DMS79 (cell line): ENCODE measurements at regions not wholly inside any gene's neighbourhood (a gene's known extent, or its start where the extent isn't known, plus 50 kb on each side); places are given as distances from the start of the nearest gene placed in this dataset.

ENCODE experiments used
- DNase-seq: peaks from one replicate; lab custom pipeline; 2025; lab: John Stamatoyannopoulos, UW

- DNase-seq, result no peak
These were observed 49.9 kb upstream of the ATP2B2 start for GRCh38 chr3:10555263-10555662.

DNA sequence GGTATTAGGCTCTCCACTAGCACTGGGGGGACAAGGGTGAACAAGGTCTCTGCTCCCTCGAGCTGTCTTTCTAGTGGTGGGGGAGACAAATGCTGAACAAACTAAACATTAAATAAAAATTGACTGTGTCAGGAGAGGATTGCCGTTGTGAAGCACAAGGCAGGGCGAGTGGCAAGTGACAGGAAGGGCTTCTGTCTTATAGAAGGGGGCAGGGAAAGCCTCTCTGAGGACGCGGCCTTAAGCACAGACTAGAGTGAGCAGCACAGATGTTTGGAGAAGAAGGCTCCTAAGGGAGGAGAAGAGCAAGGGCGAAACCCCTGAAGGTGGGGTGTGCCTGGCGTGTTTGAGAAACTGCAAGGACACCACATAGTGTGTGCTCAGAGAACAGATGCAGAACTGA is 50.9 kb upstream of the ATP2B2 start:
- no peak for DNase-seq

DNA sequence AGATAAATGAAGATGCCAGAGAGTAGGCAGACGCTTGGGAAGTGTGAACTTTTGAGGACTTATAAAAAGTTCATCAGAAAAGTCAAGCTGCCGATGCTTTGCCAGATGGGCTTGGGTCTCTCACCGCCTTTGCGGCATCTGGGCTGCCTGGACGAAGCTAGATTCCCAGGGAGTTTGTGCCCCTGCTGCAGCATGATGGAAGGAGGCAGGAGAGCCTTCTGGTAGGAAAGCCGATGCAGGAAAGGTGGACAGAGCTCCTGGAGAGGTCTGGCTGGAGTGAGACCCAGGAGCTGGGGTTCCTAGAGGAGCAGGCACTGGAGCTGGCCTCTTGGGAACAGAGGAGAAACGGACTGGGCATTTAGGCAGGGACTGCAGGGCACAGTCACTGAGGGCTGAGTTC is 51.9 kb upstream of the ATP2B2 start:
- no peak for DNase-seq

DNA sequence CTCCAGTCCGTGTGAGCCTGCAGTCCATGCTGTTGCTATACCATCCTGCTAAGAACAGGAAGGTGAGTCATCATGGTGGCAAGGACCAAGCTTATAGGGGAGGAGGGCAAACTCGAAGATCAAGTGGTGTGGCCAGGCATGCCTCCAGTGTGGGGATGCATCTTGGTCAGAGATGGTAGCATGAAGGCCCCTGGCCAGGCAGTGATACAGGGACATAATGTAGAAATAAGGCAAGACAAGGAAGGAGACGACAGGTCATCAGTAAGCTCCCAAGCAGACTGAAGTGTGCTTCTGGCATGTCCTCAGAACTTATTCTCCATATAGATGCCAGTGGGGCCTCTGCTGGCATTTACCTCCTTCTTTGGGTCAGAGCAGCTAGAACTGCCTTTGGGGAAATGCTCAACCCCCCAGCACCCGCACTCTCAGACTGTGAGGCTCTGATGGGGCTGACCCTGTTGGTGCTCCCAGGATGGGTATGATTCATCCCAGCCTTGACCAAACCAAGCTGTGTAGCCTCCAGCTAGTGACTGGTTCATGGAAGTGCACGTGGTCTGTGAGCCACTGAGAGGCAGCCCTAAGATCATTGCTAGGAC is 52.5 kb upstream of the ATP2B2 start:
- no peak for DNase-seq

DNA sequence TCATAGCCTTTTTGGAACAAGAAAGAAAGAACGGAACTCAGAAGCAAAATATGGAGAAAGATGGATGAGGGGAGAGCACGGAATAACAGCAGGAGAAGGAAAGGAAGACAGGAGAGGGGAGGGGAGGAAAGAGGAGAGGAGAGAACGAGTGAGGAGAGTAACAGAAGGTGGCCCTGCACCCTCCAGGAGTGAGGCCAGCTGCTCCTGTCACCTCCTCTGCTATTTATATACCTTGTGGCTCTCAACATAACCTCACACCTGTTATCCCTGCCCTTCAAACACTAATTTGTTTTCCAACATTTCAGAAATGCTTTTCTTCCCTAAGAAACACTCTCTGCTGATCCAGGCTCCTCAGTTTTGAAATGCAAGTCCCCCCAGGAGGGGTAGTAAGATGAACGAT is 53.4 kb upstream of the ATP2B2 start:
- DNase-seq, result no peak

DNA sequence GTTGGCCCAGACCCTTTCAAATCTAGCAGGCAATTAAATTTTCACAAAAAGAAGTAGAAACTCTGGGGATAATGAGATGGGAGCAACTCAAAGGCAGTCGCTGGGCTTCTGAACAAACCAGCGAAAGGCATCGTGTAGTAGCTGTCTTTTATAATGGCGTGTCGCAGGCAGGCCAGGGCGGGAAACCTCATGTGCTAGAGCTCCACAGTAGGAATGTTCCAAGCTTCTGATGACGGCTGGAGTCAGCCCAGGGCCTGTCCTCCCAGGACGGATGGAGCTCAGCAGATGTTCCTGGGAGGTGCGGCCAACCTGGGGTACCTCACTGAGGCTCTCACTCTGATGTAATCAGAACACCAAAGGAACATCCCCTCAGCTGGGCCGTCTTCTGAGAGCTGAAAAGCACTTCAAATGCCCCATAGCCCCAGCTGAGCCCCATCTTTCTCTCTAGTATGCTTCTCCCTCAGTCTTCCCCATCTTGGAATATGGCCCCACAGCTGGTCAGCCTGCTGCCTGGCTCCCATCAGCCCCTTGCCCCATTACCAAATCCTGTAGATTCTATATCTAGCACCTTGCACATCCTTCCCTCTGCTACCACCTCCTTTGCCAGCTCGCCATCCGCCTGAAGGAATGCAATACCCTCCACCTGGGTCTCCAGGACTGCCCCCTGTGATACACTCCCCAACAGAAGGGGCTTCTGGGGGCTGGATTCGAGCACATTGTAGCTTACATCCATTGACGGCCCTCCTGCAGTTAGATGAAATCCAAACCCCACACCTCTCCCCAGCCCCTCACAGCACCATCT is 54.9 kb upstream of the ATP2B2 start:
- no peak for DNase-seq

- DNase-seq, result no peak
These were observed 56.0 kb upstream of the ATP2B2 start for GRCh38 chr3:10561162-10561945.

DNA sequence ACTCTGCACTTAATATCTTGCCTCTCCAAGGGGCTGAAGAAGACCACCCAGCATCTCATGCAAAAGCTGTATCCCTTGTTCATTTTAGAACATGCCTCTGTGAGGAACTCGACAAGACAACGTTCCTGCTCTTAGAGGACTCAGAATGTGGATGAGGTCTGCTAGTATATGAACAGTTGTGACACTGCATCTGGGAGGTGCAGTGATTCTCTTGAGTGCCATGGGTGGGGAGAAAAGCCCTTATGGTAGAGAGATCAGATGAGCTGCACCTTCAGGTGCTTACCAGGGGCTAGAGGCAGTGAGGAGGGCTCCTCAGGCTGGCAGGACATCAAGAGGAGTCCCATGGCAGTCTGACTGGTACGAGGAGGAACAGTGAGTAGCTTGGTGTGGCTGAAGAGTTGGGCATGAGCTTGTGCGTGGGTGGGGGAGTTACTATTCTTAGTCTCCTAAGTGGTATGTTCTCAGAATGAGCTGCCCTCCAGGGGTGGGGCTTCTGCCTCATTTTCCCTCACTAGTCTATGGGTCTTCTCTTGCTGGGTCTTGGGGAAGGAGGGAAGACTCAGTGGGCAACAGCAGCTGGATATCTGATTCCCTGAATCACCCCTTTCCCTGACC is 56.7 kb upstream of the ATP2B2 start:
- no peak for DNase-seq

DNA sequence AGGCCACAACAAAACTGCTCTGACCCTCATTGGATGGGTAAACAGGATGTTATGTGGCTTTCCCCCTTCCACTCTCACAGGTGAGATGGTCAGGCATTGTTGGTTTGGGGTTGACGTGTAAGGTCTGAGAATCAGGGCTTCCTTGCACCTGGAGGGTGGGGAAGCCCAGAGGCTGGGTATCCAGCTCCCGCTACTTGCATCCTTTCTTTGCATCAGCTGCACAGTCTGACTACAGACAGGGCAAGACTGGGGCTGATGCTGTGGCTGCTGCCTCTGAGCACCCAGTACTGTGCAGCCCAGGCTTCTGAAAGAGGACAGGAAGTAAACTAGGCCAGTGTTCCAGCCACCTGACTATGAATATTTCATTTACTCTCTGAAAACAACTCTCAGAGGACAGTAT is 58.0 kb upstream of the ATP2B2 start:
- no peak for DNase-seq

GRCh38 chr3:10565814-10566213 is 60.4 kb upstream of the ATP2B2 start:
- no peak for DNase-seq

- DNase-seq, result no peak
These were observed 61.1 kb upstream of the ATP2B2 start for GRCh38 chr3:10566451-10566850.

- DNase-seq, result no peak
These were observed 63.2 kb upstream of the ATP2B2 start for GRCh38 chr3:10568549-10568948.

DNA sequence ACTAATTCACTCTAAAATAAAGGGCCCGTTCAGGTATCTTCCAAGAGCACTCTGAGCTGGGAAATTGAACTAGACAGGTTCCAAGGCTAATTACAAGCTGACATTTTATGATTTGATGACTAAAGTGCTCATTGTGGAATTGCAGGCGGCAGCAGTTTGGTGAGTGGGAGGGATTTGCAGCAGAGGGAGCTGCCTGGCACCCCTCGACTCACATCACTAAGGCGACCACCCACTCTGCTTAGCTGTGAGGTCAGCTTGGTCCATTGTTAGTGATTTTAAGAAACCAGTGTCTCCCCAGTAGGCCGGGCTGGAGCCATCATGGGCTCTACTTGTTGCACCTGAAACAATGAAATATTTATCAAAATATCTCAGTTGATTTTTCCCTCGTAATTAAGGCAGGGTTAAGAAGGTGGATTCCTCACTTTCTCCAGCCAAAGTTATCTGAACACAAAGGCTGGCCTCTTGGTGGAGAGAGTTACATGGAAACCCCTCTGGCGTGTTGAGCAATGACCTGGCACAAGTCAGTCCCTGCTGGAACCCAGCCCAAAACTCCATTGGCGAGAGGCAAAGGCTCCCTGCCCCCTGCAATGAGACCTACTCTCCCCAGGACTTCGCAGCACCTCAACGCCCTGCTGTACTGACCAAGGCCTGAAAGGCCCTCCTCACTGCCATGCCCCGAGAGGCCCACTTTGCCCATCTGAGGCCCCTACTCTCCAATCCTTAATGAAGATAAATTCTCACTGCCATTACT is 65.0 kb upstream of the ATP2B2 start:
- DNase-seq, result no peak

- DNase-seq, result no peak
These were observed 68.8 kb upstream of the ATP2B2 start for GRCh38 chr3:10574101-10574620.

DNA sequence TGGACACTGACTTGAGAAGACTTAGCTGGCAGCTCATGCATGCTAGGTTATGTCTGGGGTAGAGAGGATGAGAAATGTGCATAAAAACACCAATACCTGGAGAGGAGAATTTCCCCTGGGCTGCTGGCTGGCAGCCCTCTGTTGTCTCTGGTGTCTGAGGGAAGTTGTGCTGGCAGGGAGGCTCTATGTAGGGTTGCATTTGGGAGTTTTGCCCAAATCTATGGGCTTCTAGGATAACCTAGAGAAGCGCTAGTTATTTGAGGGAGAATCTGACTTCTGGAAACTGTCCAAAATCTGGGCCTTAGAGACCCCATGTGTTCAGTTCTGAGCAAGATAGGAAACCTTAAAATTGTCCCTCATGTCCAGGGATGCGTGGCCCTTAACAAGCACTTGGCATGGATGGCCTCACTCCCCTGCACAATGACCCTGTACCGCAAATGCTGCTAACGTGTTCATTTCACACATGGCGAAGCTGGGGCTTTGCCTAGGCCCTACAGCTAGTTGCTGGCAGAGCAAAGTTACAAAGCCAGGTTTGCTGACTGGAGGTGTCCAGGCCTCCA is 70.3 kb upstream of the ATP2B2 start:
- no peak for DNase-seq

DNA sequence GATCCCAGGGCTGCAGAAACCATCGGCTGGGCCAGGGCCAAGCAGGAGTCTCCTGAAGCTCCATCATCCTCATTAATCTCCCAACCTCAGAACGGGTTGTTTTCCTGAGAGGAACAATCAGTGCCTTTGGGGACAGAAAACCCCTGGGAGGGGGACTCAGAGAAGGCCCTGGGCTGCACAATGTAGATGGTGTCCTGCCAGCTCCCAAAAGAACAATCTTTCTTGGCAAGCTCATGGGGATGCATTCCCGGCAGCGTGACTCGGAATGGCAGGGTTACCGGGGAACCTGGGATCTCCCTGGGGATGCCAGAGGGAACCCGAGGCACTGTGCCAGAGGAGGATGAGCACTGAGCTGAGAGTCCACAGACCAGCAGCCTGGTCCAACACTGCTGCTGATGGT is 72.1 kb upstream of the ATP2B2 start:
- DNase-seq, result no peak

DNA sequence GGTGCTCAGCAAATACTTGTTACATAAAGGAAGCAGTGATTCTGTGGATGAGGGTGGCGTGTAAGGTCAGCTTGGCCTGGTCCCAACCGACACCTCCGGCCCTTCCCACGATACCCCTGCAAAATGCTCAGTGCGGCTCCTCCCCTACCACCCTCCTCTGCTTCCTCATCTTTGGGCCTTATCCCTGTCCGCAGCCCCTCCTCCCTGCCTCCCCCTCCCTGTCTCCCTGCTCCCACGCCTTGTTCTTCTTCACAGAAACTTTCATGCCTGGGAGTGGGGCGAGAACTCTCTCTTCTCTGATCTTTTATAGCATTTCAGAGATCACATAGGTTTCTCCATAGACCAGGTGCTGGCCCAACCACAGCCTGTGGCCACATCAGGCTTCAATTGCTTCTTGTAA is 75.0 kb upstream of the ATP2B2 start:
- no peak for DNase-seq

DNA sequence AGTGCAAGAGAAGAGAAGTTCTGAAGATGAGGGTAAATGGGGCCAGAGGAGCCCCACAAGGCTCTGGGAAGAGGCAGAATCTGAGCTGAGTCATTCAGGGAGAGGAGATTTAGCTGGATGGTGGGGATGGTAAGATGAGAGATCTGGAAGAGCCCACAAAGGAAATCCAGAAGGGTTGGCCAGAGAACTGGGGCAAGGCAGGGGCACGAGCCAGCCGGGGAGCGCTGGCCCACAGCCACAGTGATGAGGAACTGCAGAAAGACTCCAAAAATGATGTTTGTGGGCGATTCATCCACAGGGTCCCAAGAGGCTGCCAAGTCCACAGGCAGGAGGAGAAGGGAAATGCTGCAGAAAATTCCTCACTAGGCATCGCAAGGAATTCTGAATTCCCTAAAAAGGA is 75.9 kb upstream of the ATP2B2 start:
- no peak for DNase-seq

DNA sequence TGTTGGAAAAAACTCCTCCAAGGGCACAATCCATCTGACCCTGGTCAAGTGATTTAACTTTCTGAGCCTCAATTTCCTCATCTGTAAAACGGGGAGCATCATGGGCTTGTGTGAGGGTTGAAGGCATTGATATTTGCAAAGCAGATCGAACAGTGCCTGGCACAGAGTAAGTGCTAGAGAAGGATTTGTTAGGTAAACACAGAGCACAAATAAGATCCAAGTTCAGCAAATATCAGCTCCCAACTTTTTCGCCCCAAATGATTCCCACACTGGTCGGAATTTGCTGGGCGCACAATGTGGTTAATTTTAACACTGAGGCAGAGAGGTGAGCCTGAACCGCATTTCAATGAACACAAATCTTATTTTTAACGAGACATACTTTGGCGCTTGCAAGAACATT is 76.3 kb upstream of the ATP2B2 start:
- DNase-seq, result no peak

DNA sequence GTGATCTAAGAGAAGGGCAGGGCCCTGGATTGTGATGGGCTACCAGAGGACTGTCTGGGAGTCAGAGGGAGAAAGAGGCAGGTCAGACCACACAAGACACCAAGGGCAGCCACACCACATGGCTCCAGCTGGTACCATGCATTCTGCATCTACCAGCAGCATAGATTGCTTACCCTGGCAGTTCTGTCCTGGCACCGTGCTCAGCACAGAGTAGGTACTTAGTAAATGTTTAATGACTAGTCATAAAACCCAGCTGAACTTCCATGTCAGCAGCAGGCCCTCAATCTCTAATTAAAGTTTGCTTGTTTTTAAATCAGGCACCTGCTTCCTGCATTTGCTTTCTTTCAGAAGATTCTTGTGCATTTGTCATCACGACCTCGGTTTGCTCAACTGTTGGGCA is 77.3 kb upstream of the ATP2B2 start:
- no peak for DNase-seq
